ENCODE measurements at regions not wholly inside any gene's neighbourhood (a gene's known extent, or its start where the extent isn't known, plus 50 kb on each side); places are given as distances from the start of the nearest gene placed in this dataset.

DNA sequence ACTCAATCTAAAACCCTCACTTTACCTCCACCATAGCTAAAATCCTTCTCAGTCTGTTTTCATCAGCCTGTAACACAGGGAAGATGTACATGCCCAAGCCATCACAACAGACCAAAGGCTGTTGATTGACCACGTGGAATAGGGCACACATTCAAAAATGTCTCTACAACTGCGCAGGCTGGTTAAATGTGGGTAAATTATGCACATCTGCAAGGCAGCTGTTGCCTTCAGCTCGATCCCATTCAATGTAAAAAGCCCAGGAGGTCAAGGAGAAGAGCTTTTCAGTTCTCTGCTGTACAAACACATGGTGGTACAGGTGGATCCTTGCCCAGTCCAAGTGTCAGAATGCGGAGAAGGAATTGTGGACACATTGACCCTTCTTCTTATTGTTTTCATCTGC lies 354.0 kb downstream of the FLRT2 start:
- H3K79me2 ChIP-seq (replicated peaks; ENCODE audit: insufficient read depth): no peaks in the 10 kb centered on the region
- Mint-ChIP-seq H3K36me3 (ENCODE audit: low read depth) (0 out of 3 replicates have a peak, but pooled peaks cover 3% of the 10 kb centered on the region), H3K4me3 (no peak overlapping the region), H3K27ac (no peak overlapping the region), H3K9me3 (no peaks in the 10 kb centered on the region), H3K4me1 (peaks cover 9% of the 10 kb centered on the region; the same call in 2 of the 3 replicates), H3K27me3 (ENCODE audit: insufficient read depth, low read depth, poor library complexity) (no peaks in the 10 kb centered on the region)
- H3K4me3 ChIP-seq: no peak overlapping the region
- no peaks in the 10 kb centered on the region for H3K36me3 ChIP-seq (ENCODE audit: insufficient read depth)
- no peaks in the 10 kb centered on the region for H4K20me1 ChIP-seq (replicated peaks; ENCODE audit: insufficient read depth)
- peaks cover 9% of the 10 kb centered on the region for H3K4me1 ChIP-seq (ENCODE audit: insufficient read depth)
- TF ChIP-seq CREB1 (CRISPR knock-in tag; IDR thresholded peaks at IDR 0.05; ENCODE audit: low read depth): no peak
- TF ChIP-seq POLR2AphosphoS5 (IDR thresholded peaks at IDR 0.05; ENCODE audit: low read depth): no peak
- no peak for TF ChIP-seq STAT1 (IDR thresholded peaks at IDR 0.05; ENCODE audit: unreplicated experiment)
- TF ChIP-seq ZNF462 (CRISPR knock-in tag; IDR thresholded peaks at IDR 0.05): no peak
- TF ChIP-seq EZH2phosphoT487 (IDR thresholded peaks at IDR 0.05; ENCODE audit: unreplicated experiment): no peak
- TF ChIP-seq ZNF331 (CRISPR knock-in tag; IDR thresholded peaks at IDR 0.05; ENCODE audit: low read depth): no peak
- TF ChIP-seq NANOG (IDR thresholded peaks at IDR 0.05; ENCODE audit: borderline replicate concordance): no peak
- TF ChIP-seq, protein P1, sequence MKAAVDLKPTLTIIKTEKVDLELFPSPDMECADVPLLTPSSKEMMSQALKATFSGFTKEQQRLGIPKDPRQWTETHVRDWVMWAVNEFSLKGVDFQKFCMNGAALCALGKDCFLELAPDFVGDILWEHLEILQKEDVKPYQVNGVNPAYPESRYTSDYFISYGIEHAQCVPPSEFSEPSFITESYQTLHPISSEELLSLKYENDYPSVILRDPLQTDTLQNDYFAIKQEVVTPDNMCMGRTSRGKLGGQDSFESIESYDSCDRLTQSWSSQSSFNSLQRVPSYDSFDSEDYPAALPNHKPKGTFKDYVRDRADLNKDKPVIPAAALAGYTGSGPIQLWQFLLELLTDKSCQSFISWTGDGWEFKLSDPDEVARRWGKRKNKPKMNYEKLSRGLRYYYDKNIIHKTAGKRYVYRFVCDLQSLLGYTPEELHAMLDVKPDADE (IDR thresholded peaks at IDR 0.05): no peak
- TF ChIP-seq JUNB (IDR thresholded peaks at IDR 0.05; ENCODE audit: unreplicated experiment): no peak
- TF ChIP-seq ZNF114 (CRISPR knock-in tag; IDR thresholded peaks at IDR 0.05): no peak
- TF ChIP-seq, protein P2, sequence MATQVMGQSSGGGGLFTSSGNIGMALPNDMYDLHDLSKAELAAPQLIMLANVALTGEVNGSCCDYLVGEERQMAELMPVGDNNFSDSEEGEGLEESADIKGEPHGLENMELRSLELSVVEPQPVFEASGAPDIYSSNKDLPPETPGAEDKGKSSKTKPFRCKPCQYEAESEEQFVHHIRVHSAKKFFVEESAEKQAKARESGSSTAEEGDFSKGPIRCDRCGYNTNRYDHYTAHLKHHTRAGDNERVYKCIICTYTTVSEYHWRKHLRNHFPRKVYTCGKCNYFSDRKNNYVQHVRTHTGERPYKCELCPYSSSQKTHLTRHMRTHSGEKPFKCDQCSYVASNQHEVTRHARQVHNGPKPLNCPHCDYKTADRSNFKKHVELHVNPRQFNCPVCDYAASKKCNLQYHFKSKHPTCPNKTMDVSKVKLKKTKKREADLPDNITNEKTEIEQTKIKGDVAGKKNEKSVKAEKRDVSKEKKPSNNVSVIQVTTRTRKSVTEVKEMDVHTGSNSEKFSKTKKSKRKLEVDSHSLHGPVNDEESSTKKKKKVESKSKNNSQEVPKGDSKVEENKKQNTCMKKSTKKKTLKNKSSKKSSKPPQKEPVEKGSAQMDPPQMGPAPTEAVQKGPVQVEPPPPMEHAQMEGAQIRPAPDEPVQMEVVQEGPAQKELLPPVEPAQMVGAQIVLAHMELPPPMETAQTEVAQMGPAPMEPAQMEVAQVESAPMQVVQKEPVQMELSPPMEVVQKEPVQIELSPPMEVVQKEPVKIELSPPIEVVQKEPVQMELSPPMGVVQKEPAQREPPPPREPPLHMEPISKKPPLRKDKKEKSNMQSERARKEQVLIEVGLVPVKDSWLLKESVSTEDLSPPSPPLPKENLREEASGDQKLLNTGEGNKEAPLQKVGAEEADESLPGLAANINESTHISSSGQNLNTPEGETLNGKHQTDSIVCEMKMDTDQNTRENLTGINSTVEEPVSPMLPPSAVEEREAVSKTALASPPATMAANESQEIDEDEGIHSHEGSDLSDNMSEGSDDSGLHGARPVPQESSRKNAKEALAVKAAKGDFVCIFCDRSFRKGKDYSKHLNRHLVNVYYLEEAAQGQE (IDR thresholded peaks at IDR 0.05; ENCODE audit: unreplicated experiment): no peak
- no peak overlapping the region for H3K4me2 ChIP-seq
- H3K9me2 ChIP-seq (ENCODE audit: insufficient read depth): peaks cover 3% of the 10 kb centered on the region; the same call in 1 of the 2 replicates
- no peak overlapping the region for H2AFZ ChIP-seq
- H3F3A ChIP-seq (replicated peaks; ENCODE audit: low read depth): no peaks in the 10 kb centered on the region
- no peaks in the 10 kb centered on the region for H3K27me3 ChIP-seq (ENCODE audit: insufficient read depth)
- ATAC-seq (no peak), DNase-seq (ENCODE audit: low spot score) (no peak)
- H3K27ac ChIP-seq (ENCODE audit: low read depth): no peak overlapping the region

Measured in GM23338 (cell line).